ENCODE measurements at regions not wholly inside any gene's neighbourhood (a gene's known extent, or its start where the extent isn't known, plus 50 kb on each side); places are given as distances from the start of the nearest gene placed in this dataset.
"Not testable (repeated sequence)": the region's sequence is repeated elsewhere in the genome, so short reads cannot be mapped to it uniquely, and the experiment has no call there.

DNA sequence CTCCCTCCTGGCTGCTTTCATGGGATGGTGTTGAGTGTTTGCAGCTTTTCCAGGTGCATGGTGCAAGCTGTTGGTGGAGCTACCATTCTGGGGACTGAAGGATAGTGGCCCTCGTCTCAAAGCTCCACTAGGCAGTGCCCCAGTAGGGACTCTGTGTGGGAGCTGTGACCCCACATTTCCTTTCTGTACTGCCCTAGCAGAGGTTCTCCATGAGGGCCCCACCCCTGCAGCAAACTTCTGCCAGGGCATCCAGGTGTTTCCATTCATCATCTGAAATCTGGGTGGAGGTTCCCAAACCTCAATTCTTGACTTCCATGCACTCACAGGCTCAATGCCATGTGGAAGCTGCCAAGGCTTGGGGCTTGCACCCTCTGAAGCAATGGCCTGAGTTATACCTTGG, 72.7 kb upstream of the S1PR3 start:
- TF ChIP-seq CTCF, POLR2A (IDR thresholded peaks at IDR 0.05): not testable (repeated sequence)

All from gastroesophageal sphincter (tissue), 3 donors.